ENCODE measurements at regions not wholly inside any gene's neighbourhood (a gene's known extent, or its start where the extent isn't known, plus 50 kb on each side); places are given as distances from the start of the nearest gene placed in this dataset.
"Not testable (repeated sequence)": the region's sequence is repeated elsewhere in the genome, so short reads cannot be mapped to it uniquely, and the experiment has no call there.

DNA sequence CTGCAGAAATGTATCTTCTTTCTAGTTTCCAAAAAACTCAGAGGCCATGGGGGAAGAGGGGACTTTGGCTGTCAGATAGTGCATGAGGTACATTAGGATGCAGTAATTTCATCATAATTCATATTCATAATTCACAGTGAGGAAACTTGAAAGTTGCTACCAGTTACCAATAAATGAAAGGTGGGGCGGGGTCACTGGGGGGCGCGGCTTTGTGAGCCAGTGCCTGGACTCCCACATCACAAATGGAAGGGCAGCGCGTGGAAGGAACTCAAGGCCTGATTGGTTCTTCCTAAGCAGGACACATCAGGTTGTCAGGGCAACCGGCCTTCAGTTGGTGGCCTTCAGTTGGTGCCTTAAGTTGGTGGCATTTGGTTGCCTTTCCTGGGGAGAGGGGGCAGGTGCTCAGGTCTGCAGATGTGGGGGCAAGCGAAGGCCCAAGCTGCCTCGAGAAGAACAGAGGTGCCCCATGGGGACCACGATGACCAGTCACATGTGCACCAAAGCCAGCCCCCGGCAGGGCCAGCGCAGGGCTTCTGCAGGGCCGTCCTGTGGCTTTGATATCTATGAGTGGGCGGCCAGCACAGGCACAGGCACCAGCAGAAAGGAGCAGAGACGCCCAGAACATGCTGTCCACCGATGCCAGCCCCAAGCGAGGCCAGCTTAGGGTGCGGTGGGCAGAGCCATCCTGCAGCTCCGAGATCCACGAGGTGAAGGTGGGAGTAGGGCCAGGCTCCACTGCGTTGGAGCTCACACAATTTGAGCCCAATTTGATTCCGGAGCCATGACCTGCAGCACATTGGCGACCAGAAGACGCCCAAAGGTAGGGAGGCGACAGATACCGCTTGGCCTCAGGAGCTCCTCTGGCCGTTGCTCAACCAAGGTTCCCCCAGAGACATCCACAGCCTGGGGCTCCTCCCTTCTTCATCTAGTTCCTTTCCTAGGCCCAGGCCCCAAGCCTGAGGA is 3248.2 kb upstream of the OR11H1 start:
- not testable (repeated sequence) for H3K9me3 ChIP-seq, H3K36me3 ChIP-seq, H3K4me1 ChIP-seq, H3K27ac ChIP-seq, H3K4me3 ChIP-seq, H3K27me3 ChIP-seq
- 75% methylated on average over 21 of the region's 26 CpGs for WGBS
- peak in 1 of 2 donors; percentile 76 for DNase-seq (ENCODE audit: low spot score in 2 of 2)

DNA sequence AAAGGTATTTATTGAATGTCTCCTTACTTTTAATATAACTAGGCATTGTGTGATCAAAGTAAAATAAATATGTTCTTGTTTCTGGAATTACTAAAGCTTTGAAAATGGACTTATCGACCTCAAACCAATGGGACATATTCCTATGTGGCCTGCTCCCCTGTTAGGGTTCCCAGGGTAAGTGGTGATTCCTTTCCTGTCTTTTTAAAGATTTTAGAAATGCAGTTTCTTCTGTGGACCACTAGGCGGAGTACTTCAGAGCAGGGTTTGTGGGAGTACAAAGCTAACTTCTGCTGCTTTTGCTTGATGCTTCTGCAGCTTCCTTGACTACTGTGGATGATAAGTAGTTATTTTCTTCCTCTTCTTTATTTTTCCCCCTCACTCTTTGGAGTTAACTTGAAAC is 3243.3 kb upstream of the OR11H1 start:
- H3K27me3 ChIP-seq; H3K9me3 ChIP-seq; H3K4me3 ChIP-seq; H3K36me3 ChIP-seq; H3K4me1 ChIP-seq; DNase-seq (ENCODE audit: low spot score in 2 of 2); H3K27ac ChIP-seq: not testable (repeated sequence)
- WGBS: 13% methylated on average over 1 of the region's 2 CpGs

DNA sequence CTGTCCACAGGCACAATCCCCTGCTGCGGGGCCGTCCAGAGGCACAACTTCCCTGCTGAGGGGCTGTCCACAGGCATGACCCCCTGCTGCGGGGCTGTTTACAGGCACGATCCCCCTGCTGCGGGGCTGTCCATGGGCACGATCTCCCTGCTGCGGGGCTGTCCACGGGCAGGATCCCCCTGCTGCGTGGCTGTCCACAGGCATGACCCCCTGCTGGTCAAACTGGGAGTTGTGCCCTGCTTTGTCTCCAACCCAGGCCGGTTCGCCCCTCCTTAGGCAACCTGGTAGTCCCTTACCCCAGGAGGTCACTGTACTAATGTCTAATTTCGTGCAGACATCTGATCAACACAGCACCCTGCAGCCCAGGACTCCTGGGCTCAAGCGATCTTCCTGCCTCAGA is 3230.6 kb upstream of the OR11H1 start:
- H3K9me3 ChIP-seq, H3K36me3 ChIP-seq, H3K27me3 ChIP-seq, H3K27ac ChIP-seq, H3K4me1 ChIP-seq, H3K4me3 ChIP-seq: not testable (repeated sequence)
- DNase-seq (ENCODE audit: low spot score in 2 of 2): peak; percentile 65 to 80
- WGBS: 75% methylated on average over 4 of the region's 13 CpGs
